MCF 10A (cell line): ENCODE measurements at regions not wholly inside any gene's neighbourhood (a gene's known extent, or its start where the extent isn't known, plus 50 kb on each side); places are given as distances from the start of the nearest gene placed in this dataset.

Experiments used
- BruUV-seq: library from RNA; stranded (reverse); fragments of 400-500 nt; replicated peaks from 2 replicates; lab custom pipeline; 2021; lab: Mats Ljungman, UMichigan
- CTCF ChIA-PET: fragments of 300-600 bp; sonication (Branson Sonifier 250); formaldehyde crosslinking; extraction: SDS; loops from one replicate; lab custom pipeline; 2021; ENCODE audit warnings: antibody characterized with exemption, inconsistent platforms; lab: Yijun Ruan, JAX
- POLR2A ChIA-PET: fragments of 300-600, 350-650 bp; sonication (Branson Sonifier 250); formaldehyde crosslinking; extraction: SDS; loops from one replicate; lab custom pipeline; 2020; ENCODE audit warnings: antibody characterized with exemption, inconsistent platforms; lab: Yijun Ruan, JAX
- DNase-seq: peaks from one replicate; pipeline ENCODE4 v3.0.0-alpha.2; 2018; ENCODE audit not compliant: unreplicated experiment
- H3K27ac Mint-ChIP-seq: one replicate; pipeline ENCODE4 v1.8.0; 2022; ENCODE audit warnings: mild to moderate bottlenecking, low read depth, mixed read lengths; ENCODE audit not compliant: unreplicated experiment
- H3K27me3 Mint-ChIP-seq: one replicate; pipeline ENCODE4 v1.8.0; 2022; ENCODE audit warnings: mixed read lengths; ENCODE audit not compliant: insufficient read depth, unreplicated experiment
- H3K36me3 Mint-ChIP-seq: one replicate; pipeline ENCODE4 v1.8.0; 2022; ENCODE audit warnings: mild to moderate bottlenecking, moderate library complexity, mixed read lengths; ENCODE audit not compliant: insufficient read depth, unreplicated experiment
- H3K4me1 Mint-ChIP-seq: one replicate; pipeline ENCODE4 v1.8.0; 2022; ENCODE audit warnings: mixed read lengths; ENCODE audit not compliant: insufficient read depth, unreplicated experiment
- H3K4me3 Mint-ChIP-seq: one replicate; pipeline ENCODE4 v1.8.0; 2022; ENCODE audit warnings: mild to moderate bottlenecking, moderate library complexity, mixed read lengths; ENCODE audit not compliant: unreplicated experiment
- H3K9me3 Mint-ChIP-seq: one replicate; pipeline ENCODE4 v1.8.0; 2022; ENCODE audit warnings: mixed read lengths; ENCODE audit not compliant: unreplicated experiment
- intact Hi-C: fragments of 100-400 bp; cut with micrococcal nuclease; formaldehyde crosslinking; loops from 2 replicates; pipeline ENCODE4 v1.14.1; 2022
- TF ChIP-seq, protein P1 (sequence below): fragments of 200-600 bp; IDR thresholded peaks from one replicate; pipeline ENCODE4 v1.8.0; 2022; ENCODE audit warnings: antibody characterized with exemption, mild to moderate bottlenecking; ENCODE audit not compliant: unreplicated experiment

DNA sequence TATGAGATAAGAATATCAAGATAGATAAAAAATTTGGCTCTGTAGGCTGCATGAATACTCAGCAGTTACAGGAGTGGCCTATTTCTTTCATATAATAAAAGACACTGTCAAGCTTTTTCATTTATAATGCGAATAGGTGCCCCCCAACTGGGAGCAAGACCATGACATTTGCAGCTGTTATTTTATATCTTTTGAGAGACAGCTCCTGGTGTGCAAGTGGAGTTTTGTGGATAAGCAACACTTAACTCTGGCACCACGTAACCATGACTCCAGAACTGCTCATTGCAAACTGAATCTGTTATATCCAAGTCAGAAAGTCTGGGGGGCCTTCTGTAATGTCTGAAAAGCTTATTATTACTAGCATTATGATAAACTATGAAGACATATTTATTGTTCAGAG is 1372.4 kb downstream of the C4orf33 start:
- H3K27ac Mint-ChIP-seq: no peak overlapping the region
- H3K4me3 Mint-ChIP-seq: no peak overlapping the region
- H3K36me3 Mint-ChIP-seq: no peaks in the 10 kb centered on the region
- H3K4me1 Mint-ChIP-seq: no peaks in the 10 kb centered on the region
- ChIA-PET CTCF (interaction anchor here (0.7 kb wide), 1 partner anchor 541 kb away, joined by 3 read pairs; no protein-coding TSS in a partner anchor), POLR2A (no interaction called here)
- no peaks in the 10 kb centered on the region for H3K27me3 Mint-ChIP-seq
- TF ChIP-seq, protein P1, sequence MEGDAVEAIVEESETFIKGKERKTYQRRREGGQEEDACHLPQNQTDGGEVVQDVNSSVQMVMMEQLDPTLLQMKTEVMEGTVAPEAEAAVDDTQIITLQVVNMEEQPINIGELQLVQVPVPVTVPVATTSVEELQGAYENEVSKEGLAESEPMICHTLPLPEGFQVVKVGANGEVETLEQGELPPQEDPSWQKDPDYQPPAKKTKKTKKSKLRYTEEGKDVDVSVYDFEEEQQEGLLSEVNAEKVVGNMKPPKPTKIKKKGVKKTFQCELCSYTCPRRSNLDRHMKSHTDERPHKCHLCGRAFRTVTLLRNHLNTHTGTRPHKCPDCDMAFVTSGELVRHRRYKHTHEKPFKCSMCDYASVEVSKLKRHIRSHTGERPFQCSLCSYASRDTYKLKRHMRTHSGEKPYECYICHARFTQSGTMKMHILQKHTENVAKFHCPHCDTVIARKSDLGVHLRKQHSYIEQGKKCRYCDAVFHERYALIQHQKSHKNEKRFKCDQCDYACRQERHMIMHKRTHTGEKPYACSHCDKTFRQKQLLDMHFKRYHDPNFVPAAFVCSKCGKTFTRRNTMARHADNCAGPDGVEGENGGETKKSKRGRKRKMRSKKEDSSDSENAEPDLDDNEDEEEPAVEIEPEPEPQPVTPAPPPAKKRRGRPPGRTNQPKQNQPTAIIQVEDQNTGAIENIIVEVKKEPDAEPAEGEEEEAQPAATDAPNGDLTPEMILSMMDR: no peak
- BruUV-seq: no TSS peak
- intact Hi-C loops: no loop called here
- no peaks in the 10 kb centered on the region for H3K9me3 Mint-ChIP-seq
- DNase-seq: no peak

DNA sequence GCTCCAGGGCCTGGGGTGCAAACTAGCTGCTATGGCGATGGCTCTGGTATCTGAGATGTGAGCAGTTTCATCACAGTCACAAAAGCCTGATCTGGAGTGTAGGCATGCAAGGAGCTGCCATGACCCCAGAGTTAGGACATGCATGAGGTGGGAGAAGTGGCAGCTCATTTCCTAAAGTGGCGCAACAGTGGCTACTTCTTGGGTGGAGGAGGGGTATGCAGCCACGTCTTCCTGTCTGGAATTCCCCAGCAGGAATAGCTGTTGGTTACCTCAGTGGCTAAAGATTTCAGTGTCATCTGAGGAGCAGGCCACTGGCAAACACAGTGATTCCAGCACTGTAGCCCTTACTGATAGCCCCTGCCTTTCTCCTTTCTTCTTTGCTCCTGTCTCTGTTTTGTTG is 1382.5 kb downstream of the C4orf33 start:
- no TSS peak for BruUV-seq
- TF ChIP-seq, protein P1: no peak
- Mint-ChIP-seq H3K4me3 (no peak overlapping the region), H3K9me3 (no peaks in the 10 kb centered on the region), H3K36me3 (no peaks in the 10 kb centered on the region), H3K27ac (peak overlapping the region; percentile 79), H3K27me3 (no peaks in the 10 kb centered on the region), H3K4me1 (peaks cover 17% of the 10 kb centered on the region)
- DNase-seq: peak; percentile 75
- POLR2A ChIA-PET: no interaction called here
- intact Hi-C loops: no loop called here
- CTCF ChIA-PET: interaction anchor here (0.6 to 1.2 kb wide), 3 partner anchors 42 to 84 kb away, joined by 3 to 4 read pairs (median 3); no protein-coding TSS in a partner anchor

DNA sequence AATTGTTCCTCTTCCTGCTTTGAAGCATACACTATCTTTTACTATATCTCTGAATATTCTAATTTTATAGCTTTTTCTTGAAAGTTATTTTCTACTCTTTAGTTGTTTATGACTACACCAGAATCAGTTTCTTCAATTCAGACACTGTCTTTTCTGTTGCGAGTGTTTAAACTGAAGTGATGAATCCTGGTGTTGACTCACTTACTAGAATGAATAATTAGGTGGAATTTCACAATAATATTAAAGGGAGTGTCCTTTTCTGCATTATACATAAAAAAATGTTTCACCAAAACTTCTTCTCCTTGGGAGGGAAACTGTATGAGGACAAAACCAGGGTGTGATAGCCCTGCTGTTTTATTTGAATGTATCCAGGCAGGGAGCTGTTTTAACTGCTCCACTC is 1383.1 kb downstream of the C4orf33 start:
- intact Hi-C loops: no loop called here
- Mint-ChIP-seq H3K9me3 (no peaks in the 10 kb centered on the region), H3K27ac (peak overlapping the region; percentile 79), H3K4me3 (no peak overlapping the region), H3K4me1 (peaks cover 17% of the 10 kb centered on the region), H3K27me3 (no peaks in the 10 kb centered on the region), H3K36me3 (no peaks in the 10 kb centered on the region)
- peak; percentile 54 for DNase-seq
- CTCF ChIA-PET: interaction anchor here (0.6 to 1.2 kb wide), 3 partner anchors 43 to 84 kb away, joined by 3 to 4 read pairs (median 3); no protein-coding TSS in a partner anchor
- no TSS peak for BruUV-seq
- TF ChIP-seq, protein P1: no peak
- POLR2A ChIA-PET: no interaction called here

- ChIA-PET CTCF (interaction anchor here (1.2 kb wide), 1 partner anchor 83 kb away, joined by 4 read pairs; no protein-coding TSS in a partner anchor), POLR2A (no interaction called here)
- DNase-seq: no peak
- no peak overlapping the region for H3K27ac Mint-ChIP-seq
- H3K27me3 Mint-ChIP-seq: no peaks in the 10 kb centered on the region
- BruUV-seq: no TSS peak
- intact Hi-C loops: no loop called here
- no peaks in the 10 kb centered on the region for H3K36me3 Mint-ChIP-seq
- TF ChIP-seq, protein P1: no peak
- no peaks in the 10 kb centered on the region for H3K9me3 Mint-ChIP-seq
- no peak overlapping the region for H3K4me3 Mint-ChIP-seq
- peaks cover 17% of the 10 kb centered on the region for H3K4me1 Mint-ChIP-seq
These were observed 1383.7 kb downstream of the C4orf33 start for GRCh38 chr4:130479674-130480073.
